ENCODE measurements at regions not wholly inside any gene's neighbourhood (a gene's known extent, or its start where the extent isn't known, plus 50 kb on each side); places are given as distances from the start of the nearest gene placed in this dataset.

- BruUV-seq (replicated peaks), result no TSS peak
- DNase-seq (ENCODE audit: low spot score) (no peak), ATAC-seq (no peak), FAIRE-seq (no peak)
- in situ Hi-C loops (cut with HindIII; ENCODE audit: extremely low pct_ligation_motif_present, low pct_unique_long_range_greater_than_20kb), result no loop called here
- Histone ChIP-seq H3K9me3 (ENCODE audit: low read length) (no peaks in the 10 kb centered on the region), H3K27me3 (ENCODE audit: control insufficient read depth in 1 of 2, insufficient read depth in 2 of 2, low read length in 2 of 2) (no peaks in the 10 kb centered on the region), H3K36me3 (replicated peaks in 1 of 2; ENCODE audit: control insufficient read depth in 1 of 2, insufficient read depth in 2 of 2, low read length in 2 of 2) (no peaks in the 10 kb centered on the region), H3K9ac (ENCODE audit: insufficient read depth, low read depth, low read length) (no peak overlapping the region), H2AFZ (ENCODE audit: low read length) (no peak overlapping the region), H3K27ac (ENCODE audit: extremely low read length, insufficient read depth, low read length) (no peak overlapping the region), H3K4me2 (ENCODE audit: low read depth, low read length) (no peak overlapping the region), H3K79me2 (ENCODE audit: insufficient read depth, low read length) (no peaks in the 10 kb centered on the region), H3K4me3 (replicated peaks in 1 of 3; ENCODE audit: insufficient read depth in 1 of 3, low read depth in 2 of 3, low read length in 3 of 3) (no peak overlapping the region), H4K20me1 (ENCODE audit: insufficient read depth, low read length) (no peaks in the 10 kb centered on the region), H3K4me1 (ENCODE audit: insufficient read depth, low read length) (no peaks in the 10 kb centered on the region)
- TF ChIP-seq PBX2 (CRISPR knock-in tag; IDR thresholded peaks at IDR 0.05), result no peak
- TF ChIP-seq ZNF644 (CRISPR knock-in tag; IDR thresholded peaks at IDR 0.05; ENCODE audit: low read depth), result no peak
- TF ChIP-seq WIZ (CRISPR knock-in tag; IDR thresholded peaks at IDR 0.05), result no peak
- TF ChIP-seq FOXK2 (IDR thresholded peaks at IDR 0.05), result no peak
- TF ChIP-seq SOX6 (IDR thresholded peaks at IDR 0.05), result no peak
- TF ChIP-seq SOX6 (CRISPR knock-in tag; IDR thresholded peaks at IDR 0.05), result no peak
- no peak for TF ChIP-seq NFAT5 (CRISPR knock-in tag; IDR thresholded peaks at IDR 0.05)
- no peak for TF ChIP-seq SETDB1 (CRISPR knock-in tag; IDR thresholded peaks at IDR 0.05; ENCODE audit: borderline replicate concordance)
- no peak for TF ChIP-seq ATF7-NPFF (CRISPR knock-in tag; IDR thresholded peaks at IDR 0.05; ENCODE audit: low read depth)
- CTCF ChIA-PET (ENCODE audit: low intra/inter-chr PET ratio, low total read pairs), result no interaction called here
- intact Hi-C loops (cut with micrococcal nuclease; ENCODE audit: unreplicated experiment), result no loop called here
- POLR2A ChIA-PET, result no interaction called here
These were observed 108.5 kb downstream of the ELOVL4 start for GRCh38 chr6:79838851-79839250.

Measured in HepG2 (cell line).